BLaER1 (cell line): ENCODE measurements at regions not wholly inside any gene's neighbourhood (a gene's known extent, or its start where the extent isn't known, plus 50 kb on each side); places are given as distances from the start of the nearest gene placed in this dataset.

Experiments
- H3K27ac ChIP-seq: shearing (Covaris generic); formaldehyde crosslinking; 2 replicates; pipeline ENCODE4 v1.8.1; 2022
- H3K27me3 ChIP-seq: shearing (Covaris generic); formaldehyde crosslinking; 2 replicates; pipeline ENCODE4 v1.8.1; 2022
- H3K36me3 ChIP-seq: shearing (Covaris generic); formaldehyde crosslinking; 2 replicates; pipeline ENCODE4 v1.8.1; 2022
- H3K4me1 ChIP-seq: shearing (Covaris generic); formaldehyde crosslinking; 2 replicates; pipeline ENCODE4 v1.8.1; 2022
- H3K4me2 ChIP-seq: shearing (Covaris generic); formaldehyde crosslinking; 2 replicates; pipeline ENCODE4 v1.8.1; 2022
- H3K4me3 ChIP-seq: shearing (Covaris generic); formaldehyde crosslinking; 2 replicates; pipeline ENCODE4 v1.8.1; 2022
- H3K9ac ChIP-seq: shearing (Covaris generic); formaldehyde crosslinking; 2 replicates; pipeline ENCODE4 v1.8.1; 2022
- H3K9me3 ChIP-seq: shearing (Covaris generic); formaldehyde crosslinking; 2 replicates; pipeline ENCODE4 v1.8.1; 2022
- H4K20me1 ChIP-seq: shearing (Covaris generic); formaldehyde crosslinking; 2 replicates; pipeline ENCODE4 v1.8.1; 2022
- Cebpa-rat ChIP-seq: shearing (Covaris generic); IDR thresholded peaks from 2 replicates; pipeline ENCODE4 v1.8.1; 2022

GRCh38 chr2:19745318-19746136 is 156.3 kb downstream of the TTC32 start:
- no peaks in the 10 kb centered on the region for H3K36me3 ChIP-seq
- H3K4me1 ChIP-seq = no peaks in the 10 kb centered on the region
- no peak overlapping the region for H3K4me2 ChIP-seq
- H3K9ac ChIP-seq = no peak overlapping the region
- H3K9me3 ChIP-seq = no peaks in the 10 kb centered on the region
- no peak for TF ChIP-seq Cebpa-rat
- no peak overlapping the region for H3K4me3 ChIP-seq
- no peaks in the 10 kb centered on the region for H3K27me3 ChIP-seq
- no peak overlapping the region for H3K27ac ChIP-seq
- H4K20me1 ChIP-seq = no peaks in the 10 kb centered on the region

GRCh38 chr2:19744456-19745199 is 157.2 kb downstream of the TTC32 start:
- no peak overlapping the region for H3K4me2 ChIP-seq
- H3K9ac ChIP-seq = no peak overlapping the region
- H3K36me3 ChIP-seq = no peaks in the 10 kb centered on the region
- no peaks in the 10 kb centered on the region for H3K4me1 ChIP-seq
- H4K20me1 ChIP-seq = no peaks in the 10 kb centered on the region
- TF ChIP-seq Cebpa-rat = no peak
- no peak overlapping the region for H3K27ac ChIP-seq
- no peaks in the 10 kb centered on the region for H3K9me3 ChIP-seq
- no peak overlapping the region for H3K4me3 ChIP-seq
- no peaks in the 10 kb centered on the region for H3K27me3 ChIP-seq

GRCh38 chr2:19743641-19744040 is 158.1 kb downstream of the TTC32 start:
- no peaks in the 10 kb centered on the region for H3K36me3 ChIP-seq

GRCh38 chr2:19742872-19743271 is 158.9 kb downstream of the TTC32 start:
- H3K36me3 ChIP-seq = no peaks in the 10 kb centered on the region
- H3K4me3 ChIP-seq = no peak overlapping the region

More at GRCh38 chr2:19743641-19744040, 158.1 kb downstream of the TTC32 start:
- Histone ChIP-seq H3K9ac (no peak overlapping the region), H3K27ac (no peak overlapping the region), H3K9me3 (no peaks in the 10 kb centered on the region), H3K4me3 (no peak overlapping the region), H3K4me1 (no peaks in the 10 kb centered on the region), H4K20me1 (no peaks in the 10 kb centered on the region), H3K27me3 (no peaks in the 10 kb centered on the region), H3K4me2 (no peak overlapping the region)
- TF ChIP-seq Cebpa-rat = no peak

GRCh38 chr2:19739256-19739655 is 162.5 kb downstream of the TTC32 start:
- Histone ChIP-seq H3K27me3 (no peaks in the 10 kb centered on the region), H3K9ac (no peak overlapping the region), H3K4me3 (no peak overlapping the region), H3K27ac (no peak overlapping the region), H3K4me1 (no peaks in the 10 kb centered on the region), H3K36me3 (no peaks in the 10 kb centered on the region), H3K4me2 (no peak overlapping the region), H4K20me1 (no peaks in the 10 kb centered on the region), H3K9me3 (no peaks in the 10 kb centered on the region)
- TF ChIP-seq Cebpa-rat = no peak

More at GRCh38 chr2:19742872-19743271, 158.9 kb downstream of the TTC32 start:
- no peak for TF ChIP-seq Cebpa-rat
- H4K20me1 ChIP-seq = no peaks in the 10 kb centered on the region
- H3K9me3 ChIP-seq = no peaks in the 10 kb centered on the region
- no peak overlapping the region for H3K9ac ChIP-seq
- H3K27ac ChIP-seq = no peak overlapping the region
- H3K4me2 ChIP-seq = no peak overlapping the region
- H3K4me1 ChIP-seq = no peaks in the 10 kb centered on the region
- H3K27me3 ChIP-seq = no peaks in the 10 kb centered on the region

GRCh38 chr2:19738707-19739106 is 163.1 kb downstream of the TTC32 start:
- H3K4me3 ChIP-seq = no peak overlapping the region
- H3K9me3 ChIP-seq = no peaks in the 10 kb centered on the region
- H3K27ac ChIP-seq = no peak overlapping the region
- no peaks in the 10 kb centered on the region for H3K36me3 ChIP-seq
- H3K9ac ChIP-seq = no peak overlapping the region
- H3K4me1 ChIP-seq = no peaks in the 10 kb centered on the region
- TF ChIP-seq Cebpa-rat = no peak
- H3K4me2 ChIP-seq = no peak overlapping the region
- H4K20me1 ChIP-seq = no peaks in the 10 kb centered on the region
- H3K27me3 ChIP-seq = no peaks in the 10 kb centered on the region

GRCh38 chr2:19736191-19736831 is 165.5 kb downstream of the TTC32 start:
- Histone ChIP-seq H3K4me1 (no peaks in the 10 kb centered on the region), H3K9ac (no peak overlapping the region), H3K9me3 (no peaks in the 10 kb centered on the region), H3K4me2 (no peak overlapping the region), H3K27ac (no peak overlapping the region), H4K20me1 (no peaks in the 10 kb centered on the region), H3K27me3 (no peaks in the 10 kb centered on the region), H3K36me3 (no peaks in the 10 kb centered on the region), H3K4me3 (no peak overlapping the region)
- no peak for TF ChIP-seq Cebpa-rat

- H3K9ac ChIP-seq = no peak overlapping the region
- no peak for TF ChIP-seq Cebpa-rat
Observed at GRCh38 chr2:19733951-19734425, 167.8 kb downstream of the TTC32 start.

GRCh38 chr2:19733390-19733789 is 168.4 kb downstream of the TTC32 start:
- Histone ChIP-seq H3K9ac (no peak overlapping the region), H3K4me2 (no peak overlapping the region), H3K36me3 (no peaks in the 10 kb centered on the region), H3K4me3 (no peak overlapping the region), H3K27ac (no peak overlapping the region), H3K9me3 (no peaks in the 10 kb centered on the region), H3K4me1 (no peaks in the 10 kb centered on the region), H3K27me3 (no peaks in the 10 kb centered on the region), H4K20me1 (no peaks in the 10 kb centered on the region)
- TF ChIP-seq Cebpa-rat = no peak

More at GRCh38 chr2:19733951-19734425, 167.8 kb downstream of the TTC32 start:
- Histone ChIP-seq H3K4me1 (no peaks in the 10 kb centered on the region), H3K27ac (no peak overlapping the region), H3K4me3 (no peak overlapping the region), H4K20me1 (no peaks in the 10 kb centered on the region), H3K9me3 (no peaks in the 10 kb centered on the region), H3K36me3 (no peaks in the 10 kb centered on the region), H3K27me3 (no peaks in the 10 kb centered on the region), H3K4me2 (no peak overlapping the region)

GRCh38 chr2:19732255-19732654 is 169.5 kb downstream of the TTC32 start:
- Histone ChIP-seq H3K4me2 (no peak overlapping the region), H3K4me3 (no peak overlapping the region), H3K4me1 (no peaks in the 10 kb centered on the region), H4K20me1 (no peaks in the 10 kb centered on the region), H3K9me3 (no peaks in the 10 kb centered on the region), H3K27me3 (no peaks in the 10 kb centered on the region), H3K27ac (no peak overlapping the region), H3K9ac (no peak overlapping the region), H3K36me3 (no peaks in the 10 kb centered on the region)
- no peak for TF ChIP-seq Cebpa-rat
